ENCODE measurements at regions not wholly inside any gene's neighbourhood (a gene's known extent, or its start where the extent isn't known, plus 50 kb on each side); places are given as distances from the start of the nearest gene placed in this dataset.

- TF ChIP-seq ZNF687 (IDR thresholded peaks at IDR 0.05) (no peak), YBX1 (IDR thresholded peaks at IDR 0.05) (no peak), BCL11A (IDR thresholded peaks at IDR 0.05; ENCODE audit: low read depth, low read length) (0 out of 2 replicates have a peak, but pooled peaks have one; percentile 7), ETV6 (conservative IDR thresholded peaks at IDR 0.05 in 1 of 2, IDR thresholded peaks at IDR 0.05 in 1 of 2; ENCODE audit: borderline replicate concordance in 1 of 2, low read depth in 1 of 2) (0 out of 4 replicates have a peak, but pooled peaks of 1 of the 2 experiments have one; percentile 22), TARDBP (IDR thresholded peaks at IDR 0.05; ENCODE audit: borderline replicate concordance) (no peak), CUX1 (IDR thresholded peaks at IDR 0.05; ENCODE audit: insufficient replicate concordance, low read depth, low read length) (no peak), NFYB (IDR thresholded peaks at IDR 0.05; ENCODE audit: insufficient read depth, low read depth, low read length) (no peak), GABPA (IDR thresholded peaks at IDR 0.05; ENCODE audit: low read depth) (no peak), EZH2 (IDR thresholded peaks at IDR 0.05; ENCODE audit: borderline replicate concordance, control insufficient read depth, low read depth, low read length) (no peak), YY1 (IDR thresholded peaks at IDR 0.05; ENCODE audit: low read depth, low read length) (no peak), CTCF (IDR thresholded peaks at IDR 0.05 in 2 of 3, conservative IDR thresholded peaks at IDR 0.05 in 1 of 3; ENCODE audit: control insufficient read depth in 2 of 3, extremely low read depth in 1 of 3, insufficient read depth in 1 of 3, low read depth in 3 of 3, low read length in 3 of 3) (no peak), RUNX3 (IDR thresholded peaks at IDR 0.05; ENCODE audit: low read length) (peak; percentile 71; the same call in 1 of the 2 replicates), EGR1 (IDR thresholded peaks at IDR 0.05; ENCODE audit: borderline replicate concordance in 1 of 2, low read depth in 2 of 2, low read length in 2 of 2) (no peak), SREBF2 (IDR thresholded peaks at IDR 0.05; ENCODE audit: low read length) (no peak), PAX5 (IDR thresholded peaks at IDR 0.05; ENCODE audit: borderline replicate concordance, low read depth, low read length) (no peak)
These were observed 71.5 kb upstream of the RIPOR2 start (continued) for GRCh38 chr6:25007269-25007699.

Data from GM12878 (cell line).